ENCODE measurements at regions not wholly inside any gene's neighbourhood (a gene's known extent, or its start where the extent isn't known, plus 50 kb on each side); places are given as distances from the start of the nearest gene placed in this dataset.

DNA sequence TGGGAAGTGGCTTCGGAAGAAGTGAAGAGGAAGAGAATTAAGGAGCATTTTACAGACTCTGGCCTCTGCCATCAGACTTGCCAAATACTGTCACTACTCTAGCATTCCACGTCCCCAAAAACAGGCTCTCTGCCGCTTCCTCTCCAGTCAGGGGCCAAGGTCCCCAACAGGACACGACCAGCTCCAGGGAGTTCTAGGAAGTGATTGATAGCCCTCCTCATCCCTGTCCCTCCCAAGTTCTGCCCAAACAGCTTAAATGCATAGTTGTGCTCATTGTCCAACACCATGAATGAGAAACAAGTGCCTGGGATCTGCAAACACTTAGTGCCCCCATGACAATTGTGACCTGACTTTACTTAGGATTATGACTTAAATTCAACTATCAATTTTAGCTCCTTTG lies 96.5 kb downstream of the MED10 start:
- TF ChIP-seq, protein P1, sequence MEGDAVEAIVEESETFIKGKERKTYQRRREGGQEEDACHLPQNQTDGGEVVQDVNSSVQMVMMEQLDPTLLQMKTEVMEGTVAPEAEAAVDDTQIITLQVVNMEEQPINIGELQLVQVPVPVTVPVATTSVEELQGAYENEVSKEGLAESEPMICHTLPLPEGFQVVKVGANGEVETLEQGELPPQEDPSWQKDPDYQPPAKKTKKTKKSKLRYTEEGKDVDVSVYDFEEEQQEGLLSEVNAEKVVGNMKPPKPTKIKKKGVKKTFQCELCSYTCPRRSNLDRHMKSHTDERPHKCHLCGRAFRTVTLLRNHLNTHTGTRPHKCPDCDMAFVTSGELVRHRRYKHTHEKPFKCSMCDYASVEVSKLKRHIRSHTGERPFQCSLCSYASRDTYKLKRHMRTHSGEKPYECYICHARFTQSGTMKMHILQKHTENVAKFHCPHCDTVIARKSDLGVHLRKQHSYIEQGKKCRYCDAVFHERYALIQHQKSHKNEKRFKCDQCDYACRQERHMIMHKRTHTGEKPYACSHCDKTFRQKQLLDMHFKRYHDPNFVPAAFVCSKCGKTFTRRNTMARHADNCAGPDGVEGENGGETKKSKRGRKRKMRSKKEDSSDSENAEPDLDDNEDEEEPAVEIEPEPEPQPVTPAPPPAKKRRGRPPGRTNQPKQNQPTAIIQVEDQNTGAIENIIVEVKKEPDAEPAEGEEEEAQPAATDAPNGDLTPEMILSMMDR (IDR thresholded peaks at IDR 0.05; ENCODE audit: extremely low read depth in 1 of 2, insufficient read depth in 1 of 2, low read depth in 1 of 2, low read length in 2 of 2): no peak
- TF ChIP-seq POLR2A (IDR thresholded peaks at IDR 0.05; ENCODE audit: low read depth, low read length) (no peak), EZH2 (IDR thresholded peaks at IDR 0.05; ENCODE audit: borderline replicate concordance, low read depth, low read length, severe bottlenecking) (no peak), POLR2AphosphoS5 (IDR thresholded peaks at IDR 0.05; ENCODE audit: insufficient read depth, low read depth, low read length) (no peak), JUN (IDR thresholded peaks at IDR 0.05; ENCODE audit: borderline replicate concordance, insufficient read depth, insufficient read length, low read depth) (no peak), MYC (IDR thresholded peaks at IDR 0.05; ENCODE audit: low read depth, low read length) (no peak), FOS (IDR thresholded peaks at IDR 0.05; ENCODE audit: borderline replicate concordance, insufficient read depth, low read length) (no peak)
- TF ChIP-seq, protein P2, sequence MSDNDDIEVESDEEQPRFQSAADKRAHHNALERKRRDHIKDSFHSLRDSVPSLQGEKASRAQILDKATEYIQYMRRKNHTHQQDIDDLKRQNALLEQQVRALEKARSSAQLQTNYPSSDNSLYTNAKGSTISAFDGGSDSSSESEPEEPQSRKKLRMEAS (IDR thresholded peaks at IDR 0.05; ENCODE audit: insufficient read depth, insufficient read length): no peak
